ENCODE measurements at regions not wholly inside any gene's neighbourhood (a gene's known extent, or its start where the extent isn't known, plus 50 kb on each side); places are given as distances from the start of the nearest gene placed in this dataset.

DNA sequence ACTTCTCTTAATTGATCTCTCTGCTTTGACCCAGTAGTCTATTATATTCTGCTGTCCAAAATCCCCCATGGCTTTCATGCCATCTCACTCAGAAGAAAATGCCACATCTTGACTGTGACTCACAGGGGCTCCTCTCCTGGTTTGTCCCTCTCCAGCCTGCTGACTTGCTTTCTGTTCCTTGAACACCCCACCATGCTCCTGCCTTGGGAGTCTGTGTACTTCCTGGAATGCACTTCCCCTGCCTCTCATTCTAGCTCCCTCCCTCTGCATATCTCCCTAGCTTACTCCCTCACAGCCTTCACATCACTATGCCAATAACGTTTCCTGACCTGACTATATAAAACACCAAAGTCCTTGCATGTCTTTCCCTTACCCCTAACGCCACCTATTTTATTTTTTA, 167.2 kb downstream of the TRIB2 start:
- H3K36me3 ChIP-seq: no peaks in the 10 kb centered on the region

GRCh38 chr2:12884713-12885282, 168.1 kb downstream of the TRIB2 start:
- no peak for TF ChIP-seq POLR2AphosphoS5 (IDR thresholded peaks at IDR 0.05; ENCODE audit: insufficient read depth in 1 of 2, low read depth in 1 of 2)
- no peak for TF ChIP-seq POLR2A (IDR thresholded peaks at IDR 0.05)
- no peak for TF ChIP-seq CTCF (IDR thresholded peaks at IDR 0.05)
- Histone ChIP-seq H3K36me3 (no peaks in the 10 kb centered on the region), H3K9me3 (no peaks in the 10 kb centered on the region), H3K4me3 (no peak overlapping the region), H3K27ac (no peak overlapping the region), H3K4me1 (no peaks in the 10 kb centered on the region), H3K27me3 (no peaks in the 10 kb centered on the region)
- DNase-seq (ENCODE audit: extremely low spot score in 2 of 2): no peak
- intact Hi-C loops (cut with DNase I): loop anchor here (10.0 kb wide), 1 partner anchor 60 kb away; no protein-coding TSS in a partner anchor

More for the DNA sequence above, 167.2 kb downstream of the TRIB2 start:
- DNase-seq (ENCODE audit: extremely low spot score in 2 of 2): no peak
- H3K9me3 ChIP-seq: no peaks in the 10 kb centered on the region
- no peaks in the 10 kb centered on the region for H3K27me3 ChIP-seq
- intact Hi-C loops (cut with DNase I): loop anchor here (10.0 kb wide), 1 partner anchor 59 kb away; no protein-coding TSS in a partner anchor
- TF ChIP-seq POLR2A (IDR thresholded peaks at IDR 0.05): no peak
- no peak for TF ChIP-seq CTCF (IDR thresholded peaks at IDR 0.05)
- TF ChIP-seq POLR2AphosphoS5 (IDR thresholded peaks at IDR 0.05; ENCODE audit: insufficient read depth in 1 of 2, low read depth in 1 of 2): no peak
- no peak overlapping the region for H3K27ac ChIP-seq
- H3K4me1 ChIP-seq: no peaks in the 10 kb centered on the region
- H3K4me3 ChIP-seq: no peak overlapping the region

DNA sequence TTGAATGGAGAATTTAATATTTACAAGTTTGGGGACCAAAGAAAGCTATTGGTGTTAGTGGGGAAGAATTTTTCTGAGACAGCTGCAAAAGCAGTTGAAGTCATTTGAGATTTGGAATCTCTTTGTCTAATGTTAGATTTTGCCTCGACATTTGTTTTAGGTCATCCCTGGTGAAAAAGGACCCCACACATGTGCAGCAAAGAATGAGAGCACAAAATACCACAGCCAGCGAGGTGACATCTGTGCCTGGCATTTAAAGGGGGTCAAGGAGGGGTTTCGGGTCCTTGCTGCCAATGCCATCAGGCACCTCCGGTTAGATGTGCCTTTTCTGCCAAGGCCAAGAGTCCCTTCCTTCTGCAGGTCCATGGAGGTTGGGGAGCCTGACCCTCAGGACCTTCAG, 173.3 kb downstream of the TRIB2 start:
- intact Hi-C loops (cut with DNase I): no loop called here
- H3K36me3 ChIP-seq: no peaks in the 10 kb centered on the region
- no peak for DNase-seq (ENCODE audit: extremely low spot score in 2 of 2)
- H3K27ac ChIP-seq: no peak overlapping the region
- H3K9me3 ChIP-seq: no peaks in the 10 kb centered on the region
- no peaks in the 10 kb centered on the region for H3K27me3 ChIP-seq
- TF ChIP-seq POLR2AphosphoS5 (IDR thresholded peaks at IDR 0.05; ENCODE audit: insufficient read depth in 1 of 2, low read depth in 1 of 2) (no peak), CTCF (IDR thresholded peaks at IDR 0.05) (no peak), POLR2A (IDR thresholded peaks at IDR 0.05) (no peak)
- H3K4me3 ChIP-seq: no peak overlapping the region
- H3K4me1 ChIP-seq: no peaks in the 10 kb centered on the region

- no peak overlapping the region for H3K27ac ChIP-seq
- no peaks in the 10 kb centered on the region for H3K36me3 ChIP-seq
- no peaks in the 10 kb centered on the region for H3K4me1 ChIP-seq
- H3K9me3 ChIP-seq: no peaks in the 10 kb centered on the region
- H3K27me3 ChIP-seq: no peaks in the 10 kb centered on the region
- intact Hi-C loops (cut with DNase I): no loop called here
- no peak for TF ChIP-seq CTCF (IDR thresholded peaks at IDR 0.05)
- DNase-seq (ENCODE audit: extremely low spot score in 2 of 2): no peak
- no peak overlapping the region for H3K4me3 ChIP-seq
Measured at GRCh38 chr2:12890481-12890991, 173.8 kb downstream of the TRIB2 start.

GRCh38 chr2:12895017-12895416, 178.3 kb downstream of the TRIB2 start:
- no peak for DNase-seq (ENCODE audit: extremely low spot score in 2 of 2)
- TF ChIP-seq POLR2AphosphoS5 (IDR thresholded peaks at IDR 0.05; ENCODE audit: insufficient read depth in 1 of 2, low read depth in 1 of 2): no peak
- no peak for TF ChIP-seq CTCF (IDR thresholded peaks at IDR 0.05)
- no peak for TF ChIP-seq POLR2A (IDR thresholded peaks at IDR 0.05)
- Histone ChIP-seq H3K9me3 (no peaks in the 10 kb centered on the region), H3K27me3 (no peaks in the 10 kb centered on the region), H3K4me3 (no peak overlapping the region), H3K36me3 (no peaks in the 10 kb centered on the region), H3K27ac (no peak overlapping the region), H3K4me1 (peaks cover 8% of the 10 kb centered on the region)
- intact Hi-C loops (cut with DNase I): no loop called here

All from vagina (tissue), 2 donors.